ENCODE measurements at regions not wholly inside any gene's neighbourhood (a gene's known extent, or its start where the extent isn't known, plus 50 kb on each side); places are given as distances from the start of the nearest gene placed in this dataset.

- TF ChIP-seq CTCF (IDR thresholded peaks at IDR 0.05 in 8 of 11, conservative IDR thresholded peaks at IDR 0.05 in 3 of 11), result no peak
- no peak for TF ChIP-seq POLR2A (IDR thresholded peaks at IDR 0.05)
- TF ChIP-seq POLR2AphosphoS5 (IDR thresholded peaks at IDR 0.05), result no peak
These were observed 516.7 kb downstream of the NTRK3 start for GRCh38 chr15:87739866-87740265.
